HG02870 (cell line): ENCODE measurements at regions not wholly inside any gene's neighbourhood (a gene's known extent, or its start where the extent isn't known, plus 50 kb on each side); places are given as distances from the start of the nearest gene placed in this dataset.
A peak's percentile ranks its signal among the peaks of the same experiment; 100 is the strongest.

Source experiments
- ATAC-seq: cut with Tn5 transposase; IDR thresholded peaks from one replicate; pipeline ENCODE4 v1.9.1; 2021; ENCODE audit warnings: mild to moderate bottlenecking, moderate library complexity; ENCODE audit not compliant: unreplicated experiment

DNA sequence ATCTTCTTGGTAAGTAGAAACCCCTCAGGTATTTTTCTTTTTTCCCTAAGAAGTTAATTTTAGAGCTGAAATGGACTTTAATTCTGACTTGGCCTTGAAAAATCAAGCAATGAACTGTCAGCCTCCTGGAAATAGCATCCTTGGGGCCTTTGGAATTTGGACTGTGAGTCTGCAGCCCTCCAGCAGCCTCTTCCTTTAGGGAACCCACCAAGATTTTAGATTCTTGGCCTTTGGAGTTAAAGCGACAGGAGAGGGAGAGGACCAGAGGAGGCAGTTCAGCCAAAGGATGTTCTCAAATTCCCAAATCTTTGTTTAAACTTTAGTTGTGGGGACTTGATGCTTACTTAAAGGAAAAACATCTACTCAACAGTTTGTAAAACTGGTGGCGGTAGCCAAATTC lies 288.6 kb downstream of the AACS start:
- ATAC-seq = no peak

DNA sequence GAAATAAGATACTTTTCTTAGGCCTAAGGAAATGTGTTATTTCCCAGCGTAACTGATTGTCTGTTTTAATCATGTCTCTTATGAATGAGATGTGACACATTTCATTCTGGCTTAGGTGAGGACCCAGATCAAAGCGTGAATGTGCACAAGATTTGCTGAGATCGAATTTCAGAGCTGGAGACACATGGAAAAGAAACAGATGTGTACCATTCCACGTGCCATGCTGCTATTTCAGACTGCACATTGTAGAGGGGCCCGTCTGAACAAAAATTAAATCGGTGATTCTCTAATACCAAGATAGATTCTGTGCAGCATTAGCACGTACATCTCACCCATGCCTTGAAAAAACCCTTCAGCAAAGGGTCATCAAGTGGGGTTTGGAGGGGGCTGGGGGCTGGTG lies 290.4 kb downstream of the AACS start:
- no peak for ATAC-seq

DNA sequence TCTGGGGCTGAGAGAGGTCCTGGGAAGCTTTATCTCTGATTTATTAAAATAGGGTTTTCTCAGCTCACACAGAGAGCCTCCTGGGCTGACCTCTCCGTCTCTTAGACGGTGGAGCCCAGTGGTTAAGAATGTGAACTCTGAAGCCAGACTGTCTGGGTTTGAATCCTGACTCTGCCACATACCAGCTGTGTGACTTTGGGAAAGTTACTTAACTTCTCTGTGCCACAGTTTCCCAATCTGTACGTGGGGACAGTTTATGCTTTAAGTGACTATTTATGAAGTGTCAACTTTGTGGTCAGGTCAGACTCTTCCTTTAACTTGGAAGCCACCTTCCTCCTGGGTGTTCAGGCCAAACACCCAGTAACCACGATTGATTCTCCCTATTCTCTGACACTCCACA lies 290.9 kb downstream of the AACS start:
- no peak for ATAC-seq

DNA sequence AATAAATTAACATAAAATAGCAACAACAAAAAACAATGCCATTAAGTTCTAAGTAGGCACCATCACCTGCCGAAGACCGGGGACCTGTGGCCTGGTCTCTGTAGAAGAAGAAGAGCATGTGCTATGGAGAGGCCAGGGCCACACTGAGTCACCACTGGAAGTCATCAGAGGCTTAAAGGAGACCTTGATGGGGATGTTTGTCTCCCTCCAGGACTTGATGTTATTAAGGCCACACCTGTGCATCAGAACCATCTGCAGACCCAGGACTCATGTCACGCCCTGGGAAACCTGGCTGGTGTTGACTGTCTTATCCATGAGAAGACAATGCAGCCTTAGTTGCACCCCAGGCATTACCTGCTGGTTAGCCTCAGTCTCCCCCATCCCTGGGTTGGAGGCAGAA lies 292.3 kb downstream of the AACS start:
- no peak for ATAC-seq

DNA sequence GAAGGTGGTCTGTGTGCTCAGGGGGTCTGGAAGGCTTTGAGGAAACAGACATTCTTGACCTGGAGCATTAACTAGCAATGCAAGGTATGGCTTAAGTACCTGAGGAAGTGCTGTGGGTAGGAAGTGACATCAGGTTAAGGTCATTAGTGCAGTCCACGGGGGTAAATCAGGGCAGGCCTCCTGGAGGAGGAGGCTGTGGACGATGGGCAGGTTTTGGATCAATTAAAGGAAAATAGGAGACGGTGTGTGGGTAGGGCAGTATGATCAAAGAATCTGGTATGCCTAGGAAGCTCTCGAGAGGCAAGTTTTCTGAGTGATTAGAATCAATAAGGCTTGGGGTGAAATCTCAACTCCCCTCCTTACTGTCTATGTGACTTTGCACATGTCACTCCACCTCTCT lies 295.3 kb downstream of the AACS start:
- ATAC-seq = no peak

DNA sequence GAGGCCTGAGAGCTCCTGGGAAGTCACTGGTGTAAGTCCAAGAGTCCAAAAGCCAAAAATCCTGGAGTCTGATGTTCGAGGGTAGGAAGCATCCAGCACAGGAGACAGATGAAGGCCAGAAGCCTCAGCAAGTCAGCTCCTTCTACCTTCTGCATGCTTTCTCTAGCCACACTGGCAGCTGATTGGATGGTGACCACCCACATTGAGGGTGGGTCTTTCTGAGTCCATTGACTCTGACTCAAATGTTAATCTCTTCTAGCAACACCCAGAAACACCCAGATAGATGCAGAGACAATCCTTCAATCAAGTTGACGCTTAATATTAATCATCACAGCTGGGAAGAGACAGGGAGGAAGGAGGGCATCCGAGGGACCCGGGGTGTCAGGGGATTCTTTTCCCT lies 305.8 kb downstream of the AACS start:
- ATAC-seq = no peak

DNA sequence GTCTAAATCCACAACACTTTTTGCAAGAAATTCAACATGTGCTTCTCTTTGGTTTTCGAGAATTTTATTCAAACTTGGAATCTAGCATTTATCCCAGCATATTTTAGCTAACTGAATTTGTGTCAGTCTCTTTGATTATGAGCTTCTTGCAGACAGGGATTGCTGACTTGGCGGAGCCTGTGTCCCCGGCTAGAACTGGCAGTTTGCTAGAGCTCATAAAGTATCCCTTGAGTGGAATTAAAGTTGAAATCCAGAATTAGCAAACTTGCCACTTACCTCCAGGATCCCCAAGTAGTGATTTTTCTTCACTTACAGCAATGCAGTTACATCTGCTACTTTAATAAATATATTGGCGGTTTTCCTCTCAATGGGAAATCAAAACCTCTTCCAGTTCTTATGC lies 306.9 kb downstream of the AACS start:
- ATAC-seq = no peak

DNA sequence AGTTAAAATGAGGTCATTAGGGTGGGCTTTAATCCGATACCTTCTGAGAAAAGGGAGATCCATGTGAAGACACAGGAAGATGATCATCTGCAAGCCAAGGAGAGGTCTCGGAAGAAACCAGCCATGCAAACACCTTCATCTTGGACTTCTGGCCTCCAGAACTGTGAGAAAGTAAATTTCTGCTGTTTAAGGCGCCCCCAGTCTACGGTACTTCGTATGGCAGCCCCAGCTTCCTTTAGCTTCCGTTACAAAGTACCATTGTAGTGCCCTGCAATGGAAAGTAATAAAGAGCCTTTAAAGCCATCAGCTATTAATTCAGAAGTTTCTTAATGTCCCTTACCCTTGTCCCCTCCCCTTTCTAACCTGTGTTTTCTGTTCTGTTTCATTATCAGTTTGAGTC lies 308.1 kb downstream of the AACS start:
- ATAC-seq = no peak

DNA sequence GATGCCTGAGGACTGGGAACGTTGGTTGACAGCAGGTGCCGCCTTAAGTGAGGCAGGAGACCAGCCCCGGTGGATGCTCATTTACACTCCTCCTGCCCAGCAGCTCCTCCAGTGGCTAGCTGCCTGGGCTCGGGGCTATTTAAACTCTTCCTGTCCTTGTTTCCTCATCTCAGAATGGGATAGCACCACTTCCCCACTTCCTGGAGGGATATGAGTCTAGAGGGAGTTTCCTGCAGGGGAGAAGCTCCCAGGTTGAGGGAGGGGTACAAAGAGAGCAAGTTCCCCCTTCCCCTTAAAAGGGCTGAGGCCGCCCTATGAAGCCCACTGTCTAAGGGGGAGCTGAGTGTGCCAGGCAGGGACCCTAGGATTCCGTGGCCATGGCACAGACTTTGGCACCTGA lies 311.2 kb downstream of the AACS start:
- ATAC-seq = no peak

DNA sequence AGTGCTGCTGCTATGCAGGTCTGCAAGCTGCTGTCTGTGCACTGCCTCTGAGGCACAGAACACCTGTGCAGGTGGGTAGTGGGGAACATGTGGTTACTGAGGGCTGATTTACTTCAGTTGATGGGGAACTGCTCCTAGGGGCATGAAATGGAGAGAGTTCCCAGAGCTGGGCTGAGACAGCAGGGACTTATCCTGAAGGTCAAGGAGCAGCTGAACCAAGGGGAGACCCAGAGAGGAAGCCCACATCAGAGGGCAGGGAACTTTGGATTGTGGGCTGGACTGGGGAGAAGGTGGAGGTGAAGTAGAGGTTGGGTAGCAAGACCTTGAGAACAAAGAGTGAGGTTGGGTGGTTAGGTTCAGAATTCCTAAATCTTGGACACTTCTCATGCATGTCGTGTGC lies 311.9 kb downstream of the AACS start:
- no peak for ATAC-seq

DNA sequence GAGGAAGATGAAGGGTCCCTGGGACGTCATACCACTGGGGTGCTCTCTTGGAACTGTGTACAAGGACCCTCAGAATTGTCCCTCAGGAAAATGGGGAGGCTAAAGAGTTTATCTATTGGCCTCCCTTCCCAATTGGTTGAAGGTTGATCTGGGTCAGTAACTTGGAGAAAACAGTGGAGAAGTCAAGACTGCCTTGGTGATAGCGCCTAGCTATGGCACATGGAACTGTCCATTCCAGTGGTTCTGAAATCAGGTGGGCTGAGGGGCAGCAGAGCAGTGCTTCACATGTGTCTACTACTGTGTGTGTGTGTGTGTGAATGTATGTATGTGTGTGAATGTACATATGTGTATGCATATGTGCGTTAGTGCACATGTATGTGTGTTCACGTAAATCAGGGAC lies 316.1 kb downstream of the AACS start:
- ATAC-seq = no peak

DNA sequence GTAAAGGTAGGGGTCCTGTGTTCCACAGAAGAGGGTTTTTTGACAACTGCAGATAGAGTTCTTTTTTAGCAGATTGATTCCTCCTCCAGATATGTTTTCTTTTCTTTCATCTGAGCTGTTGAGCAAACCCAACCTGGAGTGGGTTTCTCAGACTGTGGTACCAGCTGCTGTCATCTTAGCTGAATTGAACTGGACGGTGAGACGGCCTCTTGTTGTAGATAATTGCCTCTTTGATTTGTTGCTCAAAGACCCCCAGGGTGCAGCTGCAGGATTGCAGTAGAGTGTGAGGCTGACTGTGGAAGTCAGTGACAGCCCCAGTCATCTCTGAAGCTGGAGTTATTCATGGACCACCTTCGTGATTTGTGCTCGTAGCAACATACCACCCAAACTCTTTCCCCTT lies 317.7 kb downstream of the AACS start:
- ATAC-seq = no peak

DNA sequence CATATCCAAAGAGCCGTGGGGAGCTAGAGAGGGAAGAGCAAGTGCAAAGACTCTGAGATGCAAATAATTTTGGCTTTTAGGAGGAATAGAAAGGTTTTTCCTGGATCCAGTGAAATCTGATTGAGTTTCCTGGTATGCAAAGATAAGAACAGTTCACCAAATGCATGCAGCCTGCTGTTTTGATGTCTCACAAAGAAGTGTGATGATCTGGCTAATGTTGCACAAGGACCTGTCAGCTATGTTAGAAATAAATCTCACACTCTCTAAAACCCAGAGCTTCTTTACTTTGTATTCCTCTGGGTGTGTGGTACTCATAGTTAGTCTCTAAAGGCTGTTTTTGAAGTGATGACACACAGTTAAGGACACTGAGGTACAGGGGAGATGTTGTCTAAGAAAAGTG lies 321.4 kb downstream of the AACS start:
- ATAC-seq = no peak

DNA sequence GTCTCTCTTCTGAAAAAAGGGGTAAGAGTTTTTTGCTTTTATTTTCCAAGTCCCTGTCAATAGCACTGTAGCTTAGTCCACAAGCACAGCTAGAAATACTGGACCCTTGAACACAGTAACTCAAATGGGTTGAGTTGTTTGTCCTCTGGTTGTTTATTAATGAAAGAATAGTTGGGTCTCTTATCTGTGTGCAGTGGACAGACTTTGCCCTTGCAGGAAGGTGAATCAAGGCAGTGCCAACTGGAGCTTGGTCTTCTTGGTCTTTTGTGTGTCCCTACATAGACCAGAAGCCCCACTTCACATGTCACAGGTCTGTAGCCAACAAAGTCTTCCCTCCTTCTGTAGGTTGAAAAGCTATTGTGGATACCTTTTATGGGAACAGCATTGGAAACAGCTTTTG lies 322.0 kb downstream of the AACS start:
- ATAC-seq = no peak

DNA sequence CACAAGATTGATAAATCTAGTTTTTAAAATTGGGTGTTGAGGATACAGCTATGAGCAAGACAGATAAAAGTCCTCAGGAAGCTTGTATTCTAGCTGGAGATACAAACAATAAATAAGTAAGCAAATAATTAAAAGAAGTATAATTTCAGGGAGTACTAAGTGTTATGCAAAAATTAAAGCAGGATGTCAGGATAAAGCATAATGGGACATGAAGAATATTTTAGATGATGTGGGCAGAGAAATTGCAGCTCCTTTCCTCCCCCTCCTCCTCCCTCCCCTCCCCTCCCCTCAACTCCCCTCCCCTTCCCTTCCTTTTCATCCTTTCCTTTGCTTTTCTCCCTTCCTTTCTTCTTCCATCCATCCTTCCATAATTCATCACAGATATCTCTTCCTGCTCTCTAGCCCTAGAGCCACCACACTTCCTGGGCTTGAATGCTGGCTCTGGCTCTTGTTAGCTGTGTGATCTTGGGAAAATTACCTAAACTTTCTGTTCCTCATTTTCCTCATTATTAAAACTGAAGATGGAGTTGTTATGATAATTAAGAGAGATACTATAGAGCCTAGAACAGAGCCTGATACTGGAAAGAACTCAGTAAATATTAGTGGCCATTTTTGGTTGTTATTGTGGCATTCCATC lies 323.9 kb downstream of the AACS start:
- no peak for ATAC-seq

DNA sequence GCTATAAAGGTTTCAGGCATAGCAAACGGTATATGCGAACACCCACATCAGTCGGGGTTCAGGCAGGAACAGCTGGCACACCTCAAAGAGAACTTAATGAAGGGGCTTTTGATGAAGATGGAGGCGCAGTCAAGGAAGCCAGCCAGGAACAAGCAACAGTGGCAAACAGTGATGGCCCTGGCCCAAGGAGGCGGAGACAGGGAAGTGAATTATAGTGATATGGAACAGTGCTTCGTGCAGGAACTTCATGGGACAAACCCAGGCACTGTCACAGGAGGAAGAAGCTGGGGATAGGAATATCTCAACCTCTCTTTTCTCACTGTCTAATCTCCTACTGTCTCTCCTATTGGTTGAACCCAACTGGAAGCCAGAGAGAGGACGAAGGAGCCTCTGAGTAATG lies 328.3 kb downstream of the AACS start:
- no peak for ATAC-seq

DNA sequence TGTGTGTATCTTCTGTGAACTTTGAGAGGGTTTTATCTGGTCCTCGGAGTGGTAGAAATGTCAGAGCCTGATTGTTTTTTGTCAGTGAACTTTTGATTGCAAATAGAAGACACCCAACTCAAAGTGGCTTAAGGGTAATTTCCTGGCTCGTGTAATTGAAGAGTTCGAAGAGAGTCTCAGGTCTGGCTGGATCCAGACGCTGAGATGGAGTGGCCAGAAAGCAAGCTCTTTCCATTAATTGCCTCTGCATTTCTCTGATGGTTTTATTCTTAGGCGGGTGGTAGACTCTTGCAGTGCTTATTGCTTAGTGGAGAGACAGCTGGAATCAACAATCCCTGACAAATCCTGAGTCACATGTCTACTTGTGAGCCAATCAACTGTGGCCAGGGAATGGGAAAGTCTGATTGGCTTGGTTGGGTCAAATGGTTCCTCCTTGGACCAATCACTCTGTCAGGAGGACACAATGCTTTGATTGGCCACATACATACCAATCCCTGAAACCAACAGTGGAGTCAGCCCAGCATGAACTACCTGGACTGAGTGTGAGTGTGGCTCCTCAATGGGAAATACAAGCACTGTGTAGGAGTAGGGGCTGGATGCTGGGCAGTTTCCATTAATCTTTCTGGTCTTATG lies 330.5 kb downstream of the AACS start:
- ATAC-seq = no peak

DNA sequence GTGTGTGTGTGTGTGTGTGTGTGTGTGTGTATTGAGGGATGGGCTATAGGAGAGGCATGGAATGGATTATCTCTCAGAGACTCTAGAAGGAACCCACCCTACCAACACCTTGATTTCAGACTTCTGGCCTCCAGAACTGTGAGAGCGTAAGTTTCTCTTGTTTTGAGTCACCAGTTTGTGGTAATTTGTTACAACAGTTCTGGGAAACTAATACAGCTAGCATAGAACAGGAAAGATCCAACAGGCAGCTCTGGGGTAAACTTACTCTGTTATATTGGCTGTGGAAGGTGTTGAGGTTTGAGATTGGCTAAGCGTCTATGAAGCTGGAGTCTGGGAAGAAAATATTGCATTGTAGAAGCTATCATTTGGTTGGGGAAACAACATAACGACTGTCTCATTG lies 334.3 kb downstream of the AACS start:
- ATAC-seq = no peak

DNA sequence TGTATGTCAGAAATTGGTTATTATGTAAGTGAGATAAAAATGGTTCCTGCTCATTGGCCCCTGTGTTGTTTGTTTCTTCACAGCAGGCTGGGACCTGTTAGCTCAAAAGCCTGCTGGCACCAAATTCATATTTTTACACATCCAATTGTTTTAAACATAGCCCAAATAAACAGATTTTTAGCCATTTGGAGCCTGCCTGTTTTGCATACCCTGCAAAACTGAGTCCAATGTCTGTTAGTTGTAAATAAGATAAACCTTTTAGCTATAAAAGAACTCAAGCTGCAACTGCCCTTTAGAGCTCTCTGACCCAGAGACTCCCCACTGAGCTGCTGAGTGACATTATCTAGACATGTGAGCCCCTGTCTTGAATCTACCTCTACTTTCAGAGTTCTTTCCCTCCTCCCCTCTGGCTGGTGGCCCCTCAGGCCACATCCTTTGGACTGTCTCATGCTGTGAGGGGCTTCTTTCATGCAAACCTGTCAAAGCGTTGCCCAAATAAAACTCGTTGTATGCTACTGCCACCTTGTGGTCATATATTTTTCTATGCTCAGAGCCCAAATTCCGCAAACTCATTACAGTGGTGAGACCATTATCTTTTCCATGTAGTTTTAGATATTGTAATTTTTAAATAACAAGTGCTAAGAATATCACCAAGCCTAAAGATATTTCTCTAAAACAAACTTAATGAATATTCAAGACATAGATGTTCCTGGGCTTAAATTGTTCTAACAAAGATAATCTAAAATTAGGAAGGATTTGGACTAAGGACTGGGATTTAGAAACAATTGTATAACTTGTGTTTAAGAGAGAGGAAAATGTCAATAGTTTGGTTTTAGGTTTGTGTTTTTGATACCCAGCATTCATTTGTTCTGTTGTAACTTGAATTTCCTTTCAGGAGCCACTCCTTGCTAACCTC lies 337.9 kb downstream of the AACS start:
- no peak for ATAC-seq

DNA sequence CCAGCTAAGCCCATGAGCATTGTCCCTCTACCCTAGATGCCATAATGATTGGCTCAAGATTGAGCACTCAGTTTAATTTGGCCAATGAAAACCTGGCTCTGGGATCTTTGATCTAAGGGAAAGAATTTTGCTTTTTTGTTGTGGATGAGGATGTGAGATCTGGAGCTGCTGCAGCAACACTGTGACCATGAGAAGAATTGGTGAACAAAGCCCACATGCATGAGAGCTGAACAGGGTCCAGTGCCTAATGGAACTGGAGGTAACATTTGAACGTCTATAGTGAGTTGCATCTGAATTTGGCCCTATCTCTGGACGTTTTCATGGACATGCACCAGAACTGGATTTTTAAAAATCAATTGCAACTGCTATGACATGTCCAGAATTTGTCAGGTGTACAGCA lies 338.6 kb downstream of the AACS start:
- ATAC-seq = no peak

DNA sequence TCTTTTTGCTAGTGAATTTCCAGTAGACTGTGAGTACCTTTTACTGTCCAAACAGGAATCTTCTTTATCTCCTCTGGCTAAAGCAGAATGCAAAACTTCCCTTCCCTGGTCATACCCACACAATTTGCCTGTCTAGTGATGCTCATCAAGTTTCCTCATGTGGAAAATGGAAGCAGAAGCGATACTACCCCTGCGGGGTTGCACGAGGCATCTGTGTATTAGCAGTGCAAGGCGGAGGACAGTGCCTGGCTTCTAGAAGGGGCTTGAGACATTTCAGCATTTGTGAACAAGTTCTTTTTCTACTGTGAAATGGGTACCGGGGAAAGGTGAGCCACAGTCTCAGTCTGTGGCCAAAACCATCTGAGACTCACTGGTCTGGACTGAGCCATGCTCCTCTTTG lies 340.9 kb downstream of the AACS start:
- peak; percentile 92 for ATAC-seq

DNA sequence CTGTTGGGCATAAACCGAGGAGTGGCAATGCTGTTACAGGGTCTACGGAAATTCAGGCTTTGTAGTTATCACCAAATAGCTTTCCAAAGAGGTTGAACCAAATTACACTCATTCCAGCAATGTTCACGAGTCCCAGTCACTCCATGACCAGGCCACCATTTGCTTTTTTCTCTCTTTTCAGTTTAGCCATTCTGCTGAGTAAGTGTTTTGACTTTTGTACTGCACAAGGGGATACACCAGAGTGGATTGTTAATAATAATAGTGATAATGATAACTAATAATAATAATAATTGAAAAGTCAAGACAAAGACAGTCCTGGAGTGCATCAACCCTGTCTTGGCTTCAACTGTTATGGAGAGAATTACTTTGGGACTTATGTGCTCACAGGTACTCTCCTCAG lies 343.5 kb downstream of the AACS start:
- no peak for ATAC-seq
